HepG2 (cell line): ENCODE measurements at regions not wholly inside any gene's neighbourhood (a gene's known extent, or its start where the extent isn't known, plus 50 kb on each side); places are given as distances from the start of the nearest gene placed in this dataset.

Source experiments
- ATAC-seq: fragments of 200-7000 bp; cut with Tn5 transposase; 3 replicates; pipeline ENCODE4 v1.9.1; 2020; ENCODE audit warnings: mild to moderate bottlenecking, moderate library complexity
- BruUV-seq: library from RNA; stranded (reverse); fragments of 400-500 nt; replicated peaks from 2 replicates; lab custom pipeline; 2021; lab: Mats Ljungman, UMichigan
- CTCF ChIA-PET: fragments of 300-600 bp; formaldehyde crosslinking; extraction: SDS; loops from one replicate; lab custom pipeline; 2021; ENCODE audit warnings: low total read pairs, inconsistent platforms, low intra/inter-chr PET ratio; lab: Yijun Ruan, JAX
- POLR2A ChIA-PET: fragments of 350-600 bp; sonication (Branson Sonifier 250); formaldehyde crosslinking; loops from one replicate; lab custom pipeline; 2020; ENCODE audit warnings: antibody characterized with exemption, inconsistent platforms; lab: Yijun Ruan, JAX
- DNase-seq: peaks from one replicate; pipeline ENCODE4 v3.0.0-alpha.2; 2015; ENCODE audit warnings: low spot score
- FAIRE-seq: peaks from 3 replicates; lab custom pipeline; 2011; peaks lifted over from hg19 to GRCh38; lab: Jason Lieb, UNC
- H2AFZ ChIP-seq: one replicate; pipeline ENCODE4 v1.6.1; 2011; ENCODE audit warnings: low read length, inconsistent platforms
- H3K27ac ChIP-seq: fragments of 300-600 bp; 3 replicates; pipeline ENCODE4 v1.8.0; 2011; ENCODE audit warnings: mixed run types, mild to moderate bottlenecking, mixed read lengths, low read length, inconsistent platforms; ENCODE audit not compliant: insufficient read depth; ENCODE audit errors: extremely low read length
- H3K27me3 ChIP-seq, 2 experiments: fragments of 200-600 bp in 1 of 2; 2 replicates in 1 of 2; 3 replicates in 1 of 2; pipeline versions ENCODE4 v1.6.0 to v1.8.0; 2011; ENCODE audit warnings: low read length in 2 of 2, mild to moderate bottlenecking in 2 of 2, moderate library complexity in 2 of 2, inconsistent platforms in 1 of 2; ENCODE audit not compliant: insufficient read depth in 2 of 2, control insufficient read depth in 1 of 2
- H3K36me3 ChIP-seq, 2 experiments: fragments of 200-600 bp in 1 of 2; replicated peaks in 1 of 2; 2 replicates in 1 of 2; 3 replicates in 1 of 2; pipeline versions ENCODE4 v1.5.1 to v1.8.0; 2011; ENCODE audit warnings: low read length in 2 of 2, inconsistent platforms in 1 of 2; ENCODE audit not compliant: insufficient read depth in 2 of 2, control insufficient read depth in 1 of 2
- H3K4me1 ChIP-seq: 2 replicates; pipeline ENCODE4 v1.5.1; 2012; ENCODE audit warnings: low read length, inconsistent platforms; ENCODE audit not compliant: insufficient read depth
- H3K4me2 ChIP-seq: 2 replicates; pipeline ENCODE4 v1.6.0; 2011; ENCODE audit warnings: low read depth, low read length, inconsistent platforms
- H3K4me3 ChIP-seq, 3 experiments: fragments of 200-600 bp in 1 of 3; sonication (generic), shearing (Covaris generic) in 1 of 3; replicated peaks in 1 of 3; 2 replicates each; pipeline ENCODE4 v1.5.1; 2011 to 2016; ENCODE audit warnings: low read length in 3 of 3, inconsistent platforms in 2 of 3, low read depth in 2 of 3, mild to moderate bottlenecking in 2 of 3, control low read depth in 1 of 3, mixed read lengths in 1 of 3; ENCODE audit not compliant: insufficient read depth in 1 of 3
- H3K79me2 ChIP-seq: one replicate; pipeline ENCODE4 v1.6.1; 2011; ENCODE audit warnings: low read length, inconsistent platforms; ENCODE audit not compliant: insufficient read depth
- H3K9ac ChIP-seq: 2 replicates; pipeline ENCODE4 v1.6.0; 2011; ENCODE audit warnings: mild to moderate bottlenecking, low read depth, low read length, inconsistent platforms; ENCODE audit not compliant: insufficient read depth
- H3K9me3 ChIP-seq: 2 replicates; pipeline ENCODE4 v1.5.1; 2012; ENCODE audit warnings: mild to moderate bottlenecking, low read length
- H4K20me1 ChIP-seq: 2 replicates; pipeline ENCODE4 v1.6.0; 2011; ENCODE audit warnings: inconsistent platforms, mild to moderate bottlenecking, low read length, moderate library complexity; ENCODE audit not compliant: insufficient read depth
- ATF4 ChIP-seq, 2 experiments: fragments of 450-650 bp in 1 of 2; sonication (generic) in 1 of 2; formaldehyde crosslinking; IDR thresholded peaks; 2 replicates each; pipeline versions ENCODE4 v1.5.0 to v1.8.0; 2020 to 2022; ENCODE audit warnings: mild to moderate bottlenecking in 1 of 2, missing genetic modification reagents in 1 of 2
- CEBPB ChIP-seq: IDR thresholded peaks from 2 replicates; pipeline ENCODE4 v1.6.1; 2011; ENCODE audit warnings: low read depth, low read length, improper control_type of control experiment, borderline replicate concordance
- FOSL2 ChIP-seq: sonication (generic); formaldehyde crosslinking; IDR thresholded peaks from 2 replicates; pipeline ENCODE4 v1.4.0; 2020; ENCODE audit warnings: missing genetic modification reagents
- FOXO4 ChIP-seq: sonication (generic); formaldehyde crosslinking; conservative IDR thresholded peaks from 2 replicates; pipeline ENCODE4 v1.8.1; 2023; ENCODE audit warnings: missing genetic modification reagents
- HINFP ChIP-seq: sonication (generic); formaldehyde crosslinking; IDR thresholded peaks from 2 replicates; pipeline ENCODE4 v1.4.0; 2020; ENCODE audit warnings: low read depth, mild to moderate bottlenecking, missing genetic modification reagents
- MBNL3 ChIP-seq: fragments of 250-450 bp; sonication (Bioruptor Pico); conservative IDR thresholded peaks from 2 replicates; pipeline ENCODE4 v1.8.0; 2022; ENCODE audit warnings: mild to moderate bottlenecking, inconsistent platforms
- XBP1 ChIP-seq: sonication (generic); formaldehyde crosslinking; IDR thresholded peaks from 2 replicates; pipeline ENCODE4 v1.5.0; 2020; ENCODE audit warnings: missing genetic modification reagents
- ZBTB25 ChIP-seq: IDR thresholded peaks from 2 replicates; pipeline ENCODE4 v1.6.1; 2018; ENCODE audit warnings: missing genetic modification reagents
- ZNF713 ChIP-seq: sonication (generic); formaldehyde crosslinking; IDR thresholded peaks from 2 replicates; pipeline ENCODE4 v1.4.0; 2020; ENCODE audit warnings: mild to moderate bottlenecking, missing genetic modification reagents
- ZNF775 ChIP-seq: sonication (generic); formaldehyde crosslinking; IDR thresholded peaks from 2 replicates; pipeline ENCODE4 v1.4.0; 2020; ENCODE audit warnings: missing genetic modification reagents, mild to moderate bottlenecking, moderate library complexity, borderline replicate concordance
- WGBS: methylation state at CpG from one replicate; pipeline ENCODE4 v1.1.6; 2017; ENCODE audit warnings: low lambda C conversion rate; 5-methylcytosine and 5-hydroxymethylcytosine counted together
- in situ Hi-C: cut with HindIII; loops from 2 replicates; pipeline ENCODE4 v1.10.0; 2017; ENCODE audit warnings: low pct_unique_long_range_greater_than_20kb; ENCODE audit not compliant: extremely low pct_ligation_motif_present
- intact Hi-C: fragments of 100-400 bp; cut with micrococcal nuclease; formaldehyde crosslinking; loops from one replicate; pipeline ENCODE4 v1.10.0; 2022; ENCODE audit not compliant: unreplicated experiment

GRCh38 chr4:14906805-14907204, 95.5 kb upstream of the CPEB2 start:
- CTCF ChIA-PET: no interaction called here
- POLR2A ChIA-PET: no interaction called here
- in situ Hi-C loops (no loop called here), intact Hi-C loops (no loop called here)
- Histone ChIP-seq H3K9me3 (no peaks in the 10 kb centered on the region), H3K27ac (no peak overlapping the region), H3K79me2 (no peaks in the 10 kb centered on the region), H2AFZ (no peak overlapping the region), H4K20me1 (no peaks in the 10 kb centered on the region), H3K4me3 (no peak overlapping the region), H3K4me2 (no peak overlapping the region), H3K36me3 (no peaks in the 10 kb centered on the region), H3K4me1 (no peaks in the 10 kb centered on the region), H3K27me3 (no peaks in the 10 kb centered on the region), H3K9ac (no peak overlapping the region)
- ATAC-seq (no peak), FAIRE-seq (no peak), DNase-seq (no peak)
- BruUV-seq: no TSS peak
- TF ChIP-seq ZNF713 (CRISPR knock-in tag) (no peak), XBP1 (CRISPR knock-in tag) (no peak), ZBTB25 (CRISPR knock-in tag) (no peak)

GRCh38 chr4:14908635-14909034, 93.6 kb upstream of the CPEB2 start:
- no peak for ATAC-seq
- Histone ChIP-seq H3K27me3 (no peaks in the 10 kb centered on the region), H3K9me3 (no peaks in the 10 kb centered on the region), H3K27ac (no peak overlapping the region), H2AFZ (no peak overlapping the region), H3K36me3 (no peaks in the 10 kb centered on the region), H3K4me2 (no peak overlapping the region), H4K20me1 (no peaks in the 10 kb centered on the region), H3K79me2 (no peaks in the 10 kb centered on the region), H3K9ac (no peak overlapping the region), H3K4me3 (no peak overlapping the region), H3K4me1 (no peaks in the 10 kb centered on the region)
- 0% methylated on average over 3 of the region's 3 CpGs for WGBS
- no peak for FAIRE-seq
- in situ Hi-C loops: no loop called here
- intact Hi-C loops: no loop called here
- DNase-seq: no peak
- no TSS peak for BruUV-seq
- ChIA-PET POLR2A (no interaction called here), CTCF (no interaction called here)
- TF ChIP-seq FOSL2 (CRISPR knock-in tag) (0 out of 2 replicates have a peak, but pooled peaks have one; percentile 23), FOXO4 (no peak), HINFP (CRISPR knock-in tag) (no peak), ATF4 (CRISPR knock-in tag; IDR thresholded peaks at IDR 0.05) (peak in 1 of 2 experiments; percentile 71; a peak in 2 of 4 replicates), CEBPB (peak; percentile 25; the same call in 1 of the 2 replicates), MBNL3 (CRISPR knock-in tag) (no peak), ZNF775 (CRISPR knock-in tag) (no peak)
